ENCODE measurements at regions not wholly inside any gene's neighbourhood (a gene's known extent, or its start where the extent isn't known, plus 50 kb on each side); places are given as distances from the start of the nearest gene placed in this dataset.
A peak's percentile ranks its signal among the peaks of the same experiment; 100 is the strongest.

GRCh38 chr13:99118179-99118578 lies 82.5 kb upstream of the UBAC2 start:
- no peaks in the 10 kb centered on the region for H3K27me3 ChIP-seq (ENCODE audit: control insufficient read depth, insufficient read depth, low read length)
- H3K4me3 ChIP-seq (ENCODE audit: low read depth, low read length): no peak overlapping the region
- no peak overlapping the region for H3K27ac ChIP-seq (ENCODE audit: low read depth, low read length)
- no peaks in the 10 kb centered on the region for H3K36me3 ChIP-seq (ENCODE audit: control insufficient read depth, insufficient read depth, low read length)
- DNase-seq (ENCODE audit: low read depth in 4 of 6, low spot score in 6 of 6): peak in 1 of 6 donors; percentile 35
- H3K9me3 ChIP-seq (ENCODE audit: control insufficient read depth, insufficient read depth, low read length): no peaks in the 10 kb centered on the region
- WGBS (ENCODE audit: insufficient coverage): 70% methylated on average over 5 of the region's 8 CpGs
- H3K4me1 ChIP-seq (ENCODE audit: control insufficient read depth, insufficient read depth, low read length): no peaks in the 10 kb centered on the region

- Histone ChIP-seq H3K4me3 (ENCODE audit: low read depth, low read length) (no peak overlapping the region), H3K36me3 (ENCODE audit: control insufficient read depth, insufficient read depth, low read length) (no peaks in the 10 kb centered on the region), H3K9me3 (ENCODE audit: control insufficient read depth, insufficient read depth, low read length) (no peaks in the 10 kb centered on the region), H3K27ac (ENCODE audit: low read depth, low read length) (no peak overlapping the region), H3K4me1 (ENCODE audit: control insufficient read depth, insufficient read depth, low read length) (no peaks in the 10 kb centered on the region), H3K27me3 (ENCODE audit: control insufficient read depth, insufficient read depth, low read length) (no peaks in the 10 kb centered on the region)
- WGBS (ENCODE audit: insufficient coverage): 100% methylated on average over 1 of the region's 7 CpGs
- DNase-seq (ENCODE audit: low read depth in 4 of 6, low spot score in 6 of 6): no peak
Observed at GRCh38 chr13:99119656-99120055, 81.0 kb upstream of the UBAC2 start.

DNA sequence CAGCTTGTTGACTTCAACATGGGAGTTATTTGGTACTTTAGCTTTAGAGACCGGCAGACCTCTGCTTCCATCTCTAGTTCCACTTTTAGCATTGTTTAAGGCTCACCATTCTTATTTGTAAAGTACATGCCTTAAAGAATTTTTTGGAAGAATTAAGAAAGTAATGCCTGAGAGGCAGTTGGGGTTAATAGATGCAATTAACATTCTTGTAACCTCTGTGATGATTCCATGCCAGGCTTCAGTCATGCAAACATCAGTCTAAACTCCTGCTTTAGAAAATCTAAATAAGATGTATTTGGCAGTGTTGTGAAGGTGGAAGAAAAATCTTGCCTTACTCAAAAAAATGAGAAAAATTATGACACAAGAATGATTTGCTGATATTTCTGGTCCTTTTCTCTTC lies 79.9 kb upstream of the UBAC2 start:
- Histone ChIP-seq H3K4me1 (ENCODE audit: control insufficient read depth, insufficient read depth, low read length) (no peaks in the 10 kb centered on the region), H3K27me3 (ENCODE audit: control insufficient read depth, insufficient read depth, low read length) (no peaks in the 10 kb centered on the region), H3K9me3 (ENCODE audit: control insufficient read depth, insufficient read depth, low read length) (no peaks in the 10 kb centered on the region), H3K27ac (ENCODE audit: low read depth, low read length) (no peak overlapping the region), H3K36me3 (ENCODE audit: control insufficient read depth, insufficient read depth, low read length) (no peaks in the 10 kb centered on the region), H3K4me3 (ENCODE audit: low read depth, low read length) (no peak overlapping the region)
- DNase-seq (ENCODE audit: low read depth in 4 of 6, low spot score in 6 of 6): no peak
- WGBS (ENCODE audit: insufficient coverage): no CpG with 5 or more reads among the region's 1 CpG

DNA sequence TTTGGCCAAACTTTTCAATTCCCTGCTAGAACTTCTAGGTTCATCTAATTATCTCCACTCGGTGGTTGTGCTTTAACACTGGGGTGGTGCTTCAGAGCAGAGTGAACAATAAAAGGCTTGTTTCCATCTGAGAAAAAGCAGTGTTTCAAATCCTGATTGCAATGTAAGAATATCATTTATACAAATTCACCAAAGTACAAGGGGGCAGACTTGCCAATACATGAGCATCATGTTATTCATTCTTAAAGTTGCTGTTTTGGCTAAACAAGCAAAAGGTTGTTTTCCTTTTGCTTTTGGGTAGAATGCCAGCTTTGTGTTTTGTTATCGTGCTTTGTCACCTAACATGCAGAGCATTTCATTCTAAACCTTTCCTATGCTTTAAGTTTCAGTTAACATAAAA lies 78.5 kb upstream of the UBAC2 start:
- no peak overlapping the region for H3K4me3 ChIP-seq (ENCODE audit: low read depth, low read length)
- DNase-seq (ENCODE audit: low read depth in 4 of 6, low spot score in 6 of 6): no peak
- H3K4me1 ChIP-seq (ENCODE audit: control insufficient read depth, insufficient read depth, low read length): no peaks in the 10 kb centered on the region
- no peaks in the 10 kb centered on the region for H3K9me3 ChIP-seq (ENCODE audit: control insufficient read depth, insufficient read depth, low read length)
- no peaks in the 10 kb centered on the region for H3K27me3 ChIP-seq (ENCODE audit: control insufficient read depth, insufficient read depth, low read length)
- H3K27ac ChIP-seq (ENCODE audit: low read depth, low read length): no peak overlapping the region
- H3K36me3 ChIP-seq (ENCODE audit: control insufficient read depth, insufficient read depth, low read length): no peaks in the 10 kb centered on the region
- WGBS (ENCODE audit: insufficient coverage): no CpG with 5 or more reads among the region's 2 CpGs

DNA sequence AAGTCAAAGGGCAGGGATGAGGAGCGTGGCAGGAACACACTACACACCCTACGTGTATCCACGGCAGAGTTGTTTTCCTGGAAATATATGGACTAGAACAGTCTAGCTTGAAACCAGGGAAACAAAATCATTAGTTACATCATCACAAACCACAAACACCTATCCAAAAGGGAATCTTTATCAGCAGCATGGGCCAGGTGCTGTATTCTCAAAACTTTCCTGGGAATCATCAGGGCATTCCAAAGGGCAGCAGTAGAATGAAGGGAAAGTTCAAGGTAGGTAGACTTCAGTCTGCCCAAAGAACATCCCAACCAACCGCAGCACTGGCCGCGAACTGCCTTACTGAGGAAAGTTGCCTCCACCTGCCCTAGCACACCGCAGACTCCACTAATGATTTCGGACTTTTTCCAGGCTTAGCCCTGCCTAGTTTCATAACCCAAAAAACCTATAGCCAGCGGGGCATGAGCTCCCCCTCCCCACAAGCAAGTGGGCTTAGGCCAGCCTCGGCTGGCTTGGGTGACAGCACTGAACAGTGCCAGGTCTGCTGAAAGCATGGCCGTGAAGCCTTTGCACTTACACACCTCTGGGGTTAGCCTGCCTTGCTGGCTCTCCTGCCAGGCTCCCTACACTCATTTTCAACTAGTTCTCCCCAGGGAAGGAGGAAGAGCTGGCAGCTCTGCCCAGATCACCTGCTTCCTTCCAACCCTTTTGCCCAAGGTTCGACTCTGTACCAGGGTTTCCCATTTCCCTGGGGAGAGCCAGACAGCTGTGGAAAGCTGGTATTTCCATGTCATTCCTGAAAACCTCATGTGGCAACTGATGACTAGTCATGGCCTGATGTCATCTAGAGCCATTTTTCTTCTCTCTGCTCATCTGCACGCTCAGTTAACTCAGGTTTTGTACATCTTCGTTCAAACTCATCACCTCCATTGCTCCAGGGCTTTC lies 77.3 kb upstream of the UBAC2 start:
- no peak for DNase-seq (ENCODE audit: low read depth in 4 of 6, low spot score in 6 of 6)
- 84% methylated on average over 10 of the region's 14 CpGs for WGBS (ENCODE audit: insufficient coverage)
- Histone ChIP-seq H3K27me3 (ENCODE audit: control insufficient read depth, insufficient read depth, low read length) (no peaks in the 10 kb centered on the region), H3K4me1 (ENCODE audit: control insufficient read depth, insufficient read depth, low read length) (no peaks in the 10 kb centered on the region), H3K9me3 (ENCODE audit: control insufficient read depth, insufficient read depth, low read length) (no peaks in the 10 kb centered on the region), H3K4me3 (ENCODE audit: low read depth, low read length) (no peak overlapping the region), H3K27ac (ENCODE audit: low read depth, low read length) (no peak overlapping the region), H3K36me3 (ENCODE audit: control insufficient read depth, insufficient read depth, low read length) (no peaks in the 10 kb centered on the region)

- H3K27me3 ChIP-seq (ENCODE audit: control insufficient read depth, insufficient read depth, low read length): no peaks in the 10 kb centered on the region
- H3K36me3 ChIP-seq (ENCODE audit: control insufficient read depth, insufficient read depth, low read length): no peaks in the 10 kb centered on the region
- H3K4me1 ChIP-seq (ENCODE audit: control insufficient read depth, insufficient read depth, low read length): no peaks in the 10 kb centered on the region
- WGBS (ENCODE audit: insufficient coverage): no CpG with 5 or more reads among the region's 1 CpG
- H3K9me3 ChIP-seq (ENCODE audit: control insufficient read depth, insufficient read depth, low read length): no peaks in the 10 kb centered on the region
- no peak for DNase-seq (ENCODE audit: low read depth in 4 of 6, low spot score in 6 of 6)
- no peak overlapping the region for H3K27ac ChIP-seq (ENCODE audit: low read depth, low read length)
- no peak overlapping the region for H3K4me3 ChIP-seq (ENCODE audit: low read depth, low read length)
Observed at GRCh38 chr13:99124046-99124400, 76.6 kb upstream of the UBAC2 start.

GRCh38 chr13:99124794-99125316 lies 75.8 kb upstream of the UBAC2 start:
- no peak overlapping the region for H3K27ac ChIP-seq (ENCODE audit: low read depth, low read length)
- DNase-seq (ENCODE audit: low read depth in 4 of 6, low spot score in 6 of 6): peak in 2 of 6 donors; percentile 5 to 55
- 100% methylated on average over 1 of the region's 9 CpGs for WGBS (ENCODE audit: insufficient coverage)

GRCh38 chr13:99125326-99125915 lies 75.2 kb upstream of the UBAC2 start:
- WGBS (ENCODE audit: insufficient coverage): 80% methylated on average over 5 of the region's 9 CpGs
- no peaks in the 10 kb centered on the region for H3K36me3 ChIP-seq (ENCODE audit: control insufficient read depth, insufficient read depth, low read length)
- H3K4me3 ChIP-seq (ENCODE audit: low read depth, low read length): no peak overlapping the region
- H3K9me3 ChIP-seq (ENCODE audit: control insufficient read depth, insufficient read depth, low read length): no peaks in the 10 kb centered on the region
- DNase-seq (ENCODE audit: low read depth in 4 of 6, low spot score in 6 of 6): no peak
- no peaks in the 10 kb centered on the region for H3K4me1 ChIP-seq (ENCODE audit: control insufficient read depth, insufficient read depth, low read length)
- no peak overlapping the region for H3K27ac ChIP-seq (ENCODE audit: low read depth, low read length)
- no peaks in the 10 kb centered on the region for H3K27me3 ChIP-seq (ENCODE audit: control insufficient read depth, insufficient read depth, low read length)

More at GRCh38 chr13:99124794-99125316, 75.8 kb upstream of the UBAC2 start:
- Histone ChIP-seq H3K36me3 (ENCODE audit: control insufficient read depth, insufficient read depth, low read length) (no peaks in the 10 kb centered on the region), H3K4me1 (ENCODE audit: control insufficient read depth, insufficient read depth, low read length) (no peaks in the 10 kb centered on the region), H3K9me3 (ENCODE audit: control insufficient read depth, insufficient read depth, low read length) (no peaks in the 10 kb centered on the region), H3K27me3 (ENCODE audit: control insufficient read depth, insufficient read depth, low read length) (no peaks in the 10 kb centered on the region), H3K4me3 (ENCODE audit: low read depth, low read length) (no peak overlapping the region)

DNA sequence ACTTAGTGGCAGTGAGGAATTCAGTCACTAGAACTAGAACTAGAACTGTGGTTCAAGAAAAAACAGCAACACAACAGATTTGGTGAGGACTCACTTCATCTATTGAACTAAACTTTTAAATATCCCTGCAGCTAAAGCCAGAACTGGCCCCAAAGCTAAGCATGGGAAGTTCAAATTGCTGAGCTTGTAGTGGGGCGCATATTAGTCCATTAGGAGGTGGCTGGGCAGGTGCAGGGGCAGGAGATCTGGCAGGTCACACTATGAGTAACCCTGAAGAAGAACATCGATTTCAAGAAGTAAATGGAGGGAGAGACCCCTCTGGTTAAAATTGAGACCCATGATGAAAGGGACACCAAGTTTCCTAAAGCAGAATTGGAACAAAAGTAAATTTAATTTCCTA lies 73.8 kb upstream of the UBAC2 start:
- Histone ChIP-seq H3K27ac (ENCODE audit: low read depth, low read length) (no peak overlapping the region), H3K27me3 (ENCODE audit: control insufficient read depth, insufficient read depth, low read length) (no peaks in the 10 kb centered on the region), H3K9me3 (ENCODE audit: control insufficient read depth, insufficient read depth, low read length) (no peaks in the 10 kb centered on the region), H3K4me3 (ENCODE audit: low read depth, low read length) (no peak overlapping the region), H3K4me1 (ENCODE audit: control insufficient read depth, insufficient read depth, low read length) (no peaks in the 10 kb centered on the region), H3K36me3 (ENCODE audit: control insufficient read depth, insufficient read depth, low read length) (no peaks in the 10 kb centered on the region)
- no peak for DNase-seq (ENCODE audit: low read depth in 4 of 6, low spot score in 6 of 6)
- WGBS (ENCODE audit: insufficient coverage): 70% methylated on average over 1 of the region's 2 CpGs

DNA sequence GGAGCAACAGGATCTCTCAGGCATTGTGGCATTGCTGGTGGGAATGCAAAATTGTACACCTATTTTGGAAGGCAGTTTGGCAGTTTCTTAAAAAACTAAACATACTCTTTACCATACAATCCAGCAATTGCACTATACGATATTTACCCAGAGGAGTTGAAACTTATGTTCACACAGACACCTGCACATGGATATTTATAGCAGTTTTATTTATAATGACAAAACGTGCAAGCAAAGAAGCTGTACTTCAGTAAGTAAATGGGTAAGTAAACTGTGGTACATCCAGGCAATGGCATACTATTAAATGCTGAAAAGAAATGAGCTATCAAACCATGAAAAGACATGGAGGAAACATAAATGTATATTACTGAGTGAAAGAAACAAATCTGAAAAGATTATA lies 71.6 kb upstream of the UBAC2 start:
- no peaks in the 10 kb centered on the region for H3K36me3 ChIP-seq (ENCODE audit: control insufficient read depth, insufficient read depth, low read length)
- WGBS (ENCODE audit: insufficient coverage): no CpG with 5 or more reads among the region's 2 CpGs
- H3K27me3 ChIP-seq (ENCODE audit: control insufficient read depth, insufficient read depth, low read length): no peaks in the 10 kb centered on the region
- H3K4me1 ChIP-seq (ENCODE audit: control insufficient read depth, insufficient read depth, low read length): no peaks in the 10 kb centered on the region
- no peak overlapping the region for H3K27ac ChIP-seq (ENCODE audit: low read depth, low read length)
- no peak for DNase-seq (ENCODE audit: low read depth in 4 of 6, low spot score in 6 of 6)
- H3K9me3 ChIP-seq (ENCODE audit: control insufficient read depth, insufficient read depth, low read length): no peaks in the 10 kb centered on the region
- no peak overlapping the region for H3K4me3 ChIP-seq (ENCODE audit: low read depth, low read length)
